Right lobe of liver (tissue), 4 donors: ENCODE measurements at regions not wholly inside any gene's neighbourhood (a gene's known extent, or its start where the extent isn't known, plus 50 kb on each side); places are given as distances from the start of the nearest gene placed in this dataset.

ENCODE experiments used
- POLR2A ChIP-seq: fragments of 450-650 bp; IDR thresholded peaks from one replicate; pipeline ENCODE4 v1.6.1; 2017; ENCODE audit warnings: antibody characterized with exemption, mild to moderate bottlenecking
- TF ChIP-seq, protein P1 (sequence below), 4 donors: fragments of 200-600 bp in 3 of 4; fragments of 450-650 bp in 1 of 4; IDR thresholded peaks; one replicate each; pipeline versions ENCODE4 v1.5.1 to v1.8.0; 2016 to 2022; ENCODE audit warnings: antibody characterized with exemption in 4 of 4, mild to moderate bottlenecking in 2 of 4
- donor health status: DM: no; HTN: no; CAD: no.
- donor health status: DM: no; HTN: no; CAD: no.
- donor health status: DM: no; HTN: yes; CAD: no.

DNA sequence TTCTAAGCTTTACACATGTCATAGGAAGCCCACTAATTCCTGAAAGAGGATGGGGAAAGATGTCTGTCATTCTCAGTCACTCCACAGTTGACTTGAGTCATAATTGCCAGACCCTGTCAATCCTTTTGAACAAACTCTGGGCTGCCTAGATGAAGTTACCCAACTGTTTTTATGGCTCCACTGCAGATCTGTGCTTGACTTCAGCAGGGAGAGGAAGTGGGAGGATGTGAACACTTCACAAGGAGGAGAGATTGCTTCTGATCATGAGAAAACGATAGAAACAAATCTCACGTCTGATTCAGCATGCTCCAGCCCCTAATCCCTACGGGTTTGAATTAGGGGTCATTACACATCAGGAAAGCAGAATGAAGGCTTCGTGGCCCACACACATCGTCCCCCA is 596.6 kb upstream of the CELF2 start:
- TF ChIP-seq, protein P1, sequence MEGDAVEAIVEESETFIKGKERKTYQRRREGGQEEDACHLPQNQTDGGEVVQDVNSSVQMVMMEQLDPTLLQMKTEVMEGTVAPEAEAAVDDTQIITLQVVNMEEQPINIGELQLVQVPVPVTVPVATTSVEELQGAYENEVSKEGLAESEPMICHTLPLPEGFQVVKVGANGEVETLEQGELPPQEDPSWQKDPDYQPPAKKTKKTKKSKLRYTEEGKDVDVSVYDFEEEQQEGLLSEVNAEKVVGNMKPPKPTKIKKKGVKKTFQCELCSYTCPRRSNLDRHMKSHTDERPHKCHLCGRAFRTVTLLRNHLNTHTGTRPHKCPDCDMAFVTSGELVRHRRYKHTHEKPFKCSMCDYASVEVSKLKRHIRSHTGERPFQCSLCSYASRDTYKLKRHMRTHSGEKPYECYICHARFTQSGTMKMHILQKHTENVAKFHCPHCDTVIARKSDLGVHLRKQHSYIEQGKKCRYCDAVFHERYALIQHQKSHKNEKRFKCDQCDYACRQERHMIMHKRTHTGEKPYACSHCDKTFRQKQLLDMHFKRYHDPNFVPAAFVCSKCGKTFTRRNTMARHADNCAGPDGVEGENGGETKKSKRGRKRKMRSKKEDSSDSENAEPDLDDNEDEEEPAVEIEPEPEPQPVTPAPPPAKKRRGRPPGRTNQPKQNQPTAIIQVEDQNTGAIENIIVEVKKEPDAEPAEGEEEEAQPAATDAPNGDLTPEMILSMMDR (IDR thresholded peaks at IDR 0.05), result no peak
- no peak for TF ChIP-seq POLR2A
